Activated CD4-positive, alpha-beta T cell treated with anti-CD3 and anti-CD28 coated beads, Interleukin-2, amount 50 U/mL, for 4 hours (primary cell): ENCODE measurements at regions not wholly inside any gene's neighbourhood (a gene's known extent, or its start where the extent isn't known, plus 50 kb on each side); places are given as distances from the start of the nearest gene placed in this dataset.
A peak's percentile ranks its signal among the peaks of the same experiment; 100 is the strongest.

Experiments
- DNase-seq, 2 experiments: peaks; one replicate each; pipeline ENCODE4 v3.0.0-alpha.2; 2020

DNA sequence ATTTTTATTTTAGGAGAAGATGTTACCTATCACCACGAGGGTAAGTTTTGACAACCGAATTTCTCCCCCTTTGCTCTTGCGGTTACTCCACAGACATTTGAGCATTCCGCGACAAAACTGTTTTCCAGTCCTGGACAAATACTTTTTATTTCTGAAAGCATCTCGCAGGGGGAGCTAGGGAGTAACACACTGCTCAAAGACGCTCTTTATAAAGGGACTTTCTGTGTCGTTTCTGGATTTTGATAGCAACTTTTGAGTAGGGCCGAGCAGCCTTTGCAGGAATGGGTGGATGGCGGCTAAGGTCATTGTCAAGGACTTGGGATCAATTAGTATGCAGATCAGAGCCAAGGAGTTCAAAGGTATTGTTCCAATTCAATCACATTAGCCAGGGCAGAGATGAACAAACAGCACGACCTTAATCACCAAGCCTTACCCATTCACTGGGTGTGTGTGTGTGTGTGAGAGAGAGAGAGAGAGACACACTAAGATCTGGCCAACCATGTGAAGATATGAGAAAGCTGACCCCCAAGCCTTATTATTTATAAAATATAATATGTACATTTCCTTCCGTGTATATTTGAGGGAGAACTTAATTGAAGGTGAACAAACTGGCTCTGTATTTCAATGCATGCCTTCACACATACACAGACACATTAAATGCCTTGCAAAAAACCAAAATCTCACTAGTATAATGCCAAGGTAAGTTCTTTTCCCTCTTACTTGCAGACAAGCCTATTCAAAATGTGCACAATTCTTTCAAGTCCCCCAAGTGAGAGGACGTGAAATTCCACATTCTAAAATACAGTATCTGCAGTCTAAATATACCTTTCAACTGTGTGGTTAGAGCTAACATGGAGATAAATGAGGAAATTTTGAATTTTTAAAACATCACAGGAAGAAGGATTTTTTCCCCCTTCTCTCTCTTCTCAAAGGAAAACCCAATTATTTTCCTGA lies 613.8 kb downstream of the VRK1 start:
- DNase-seq = no peak

DNA sequence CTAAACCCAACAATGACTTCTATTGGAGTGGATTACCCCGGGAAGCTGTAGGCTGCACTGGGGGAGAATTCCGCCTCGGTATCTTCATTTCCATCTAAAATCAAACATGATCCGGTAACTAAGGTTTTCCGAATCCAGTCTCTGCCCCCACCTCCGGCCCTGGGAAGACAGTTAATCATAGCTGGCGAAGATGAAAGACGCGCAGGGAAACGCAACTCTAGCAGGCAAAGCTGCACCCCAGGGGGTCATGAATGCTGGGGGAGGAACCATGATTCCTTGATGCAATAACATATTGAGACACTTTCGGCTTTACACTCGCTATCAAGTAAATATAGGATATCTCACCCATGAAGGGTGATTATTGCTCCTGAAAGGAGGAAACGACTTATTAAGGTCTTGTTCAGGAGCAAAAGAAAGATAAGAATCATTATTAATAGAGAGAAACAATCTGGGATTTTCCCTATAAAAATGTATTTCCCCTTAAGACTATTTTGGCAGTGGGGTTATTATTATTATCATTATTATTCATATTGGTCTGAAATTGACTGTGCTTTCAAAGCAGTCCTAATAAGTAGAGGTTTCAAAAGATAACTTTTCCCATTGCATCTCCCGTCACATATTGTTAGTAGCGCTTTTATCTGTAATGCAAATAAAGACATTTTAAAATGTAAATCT lies 614.9 kb downstream of the VRK1 start:
- DNase-seq = no peak

DNA sequence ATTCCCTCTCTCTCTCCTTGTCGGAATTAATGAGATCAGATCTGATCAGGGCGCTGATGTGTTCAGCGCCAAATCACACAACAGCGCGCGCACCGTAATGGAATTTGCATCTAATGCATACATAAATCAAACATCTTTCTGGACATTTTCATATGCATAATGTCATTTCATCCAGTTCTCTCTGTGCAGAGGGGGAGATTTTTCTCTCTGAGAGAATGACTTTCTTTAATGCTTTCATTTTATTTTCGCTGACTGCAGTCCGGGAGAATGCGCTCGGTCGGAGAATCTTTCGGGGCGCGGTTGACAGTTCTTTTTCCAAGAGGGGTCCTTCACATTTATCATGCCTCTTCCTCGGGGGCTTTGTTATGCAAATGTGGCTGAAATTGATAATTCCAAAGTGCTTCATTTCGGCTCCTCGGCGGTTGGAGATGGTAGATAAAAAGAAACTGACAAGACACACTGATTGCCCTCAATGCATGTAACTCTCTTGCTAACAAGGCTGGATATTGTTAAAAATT lies 615.9 kb downstream of the VRK1 start:
- no peak for DNase-seq

DNA sequence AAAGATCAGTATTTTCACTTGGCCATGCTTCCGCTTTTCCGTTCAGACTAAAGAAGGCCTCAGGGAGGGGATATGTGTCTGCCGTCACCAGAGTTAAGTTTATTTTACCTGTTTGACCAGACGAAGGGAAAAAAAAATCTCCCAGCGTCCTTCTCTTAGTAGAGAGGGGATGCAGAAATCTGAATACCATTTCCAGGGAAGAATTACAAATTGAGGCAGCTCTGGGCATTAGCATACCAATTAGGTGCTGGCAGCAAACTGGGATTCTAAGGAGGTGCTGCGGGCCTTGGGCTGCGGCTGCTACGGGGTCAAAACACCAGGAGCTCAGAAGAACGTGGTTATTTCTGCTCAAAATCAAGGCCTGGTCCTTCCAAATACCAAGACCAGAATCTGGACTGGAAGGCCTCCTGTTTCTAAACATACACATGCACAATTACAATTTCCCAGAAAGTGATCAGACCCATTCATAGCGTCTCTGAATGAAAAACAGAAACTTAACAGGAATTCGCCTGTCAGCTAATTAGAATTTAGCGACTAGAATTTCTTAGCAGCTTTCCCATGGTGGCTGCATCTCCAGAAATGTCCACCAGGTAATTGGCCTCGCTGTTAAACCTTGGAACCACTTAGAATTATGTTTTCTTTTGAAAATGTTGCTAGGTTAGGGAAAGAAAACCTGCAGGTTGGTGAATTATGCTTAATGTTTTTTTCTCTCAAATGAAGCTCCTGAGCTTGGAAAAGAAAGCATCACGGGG lies 617.0 kb downstream of the VRK1 start:
- no peak for DNase-seq

DNA sequence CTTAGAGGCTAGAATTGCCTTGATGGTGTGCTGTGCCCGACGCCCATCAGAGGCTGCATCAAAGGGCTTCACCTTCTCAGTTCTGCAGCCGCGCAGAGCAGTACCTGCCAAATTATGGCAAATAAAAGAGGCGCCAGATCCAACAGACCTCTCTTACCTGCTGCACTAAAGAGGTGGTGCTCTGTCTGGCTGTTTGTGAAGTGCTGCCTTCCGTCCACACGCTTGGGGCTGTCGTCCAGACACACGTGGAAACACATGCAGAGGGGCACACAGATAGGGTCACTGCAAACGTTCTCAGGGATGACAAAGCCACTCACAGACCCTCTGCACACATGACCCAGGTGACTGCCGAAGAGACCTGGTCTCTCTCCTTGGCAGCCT lies 617.5 kb downstream of the VRK1 start:
- DNase-seq = no peak

DNA sequence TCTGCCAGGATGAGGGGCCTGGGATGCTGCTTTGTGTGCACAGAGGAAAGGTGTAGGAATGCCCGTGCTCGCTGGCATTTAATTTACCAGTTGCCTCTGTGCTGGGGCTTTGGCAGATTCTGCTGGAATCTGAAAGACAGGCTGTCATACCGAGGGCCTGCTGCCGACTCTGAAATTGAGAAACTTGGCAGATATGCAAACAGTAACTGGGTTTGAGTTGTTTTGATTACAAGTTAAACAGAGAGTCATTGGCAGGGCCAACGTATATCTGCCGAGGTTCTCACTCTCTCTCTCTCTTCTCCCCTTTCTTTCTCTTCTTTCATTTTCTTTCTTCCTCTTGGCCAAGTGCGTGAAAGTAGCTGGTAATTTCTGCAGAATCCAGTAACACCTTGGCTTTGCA lies 618.7 kb downstream of the VRK1 start:
- DNase-seq = no peak

DNA sequence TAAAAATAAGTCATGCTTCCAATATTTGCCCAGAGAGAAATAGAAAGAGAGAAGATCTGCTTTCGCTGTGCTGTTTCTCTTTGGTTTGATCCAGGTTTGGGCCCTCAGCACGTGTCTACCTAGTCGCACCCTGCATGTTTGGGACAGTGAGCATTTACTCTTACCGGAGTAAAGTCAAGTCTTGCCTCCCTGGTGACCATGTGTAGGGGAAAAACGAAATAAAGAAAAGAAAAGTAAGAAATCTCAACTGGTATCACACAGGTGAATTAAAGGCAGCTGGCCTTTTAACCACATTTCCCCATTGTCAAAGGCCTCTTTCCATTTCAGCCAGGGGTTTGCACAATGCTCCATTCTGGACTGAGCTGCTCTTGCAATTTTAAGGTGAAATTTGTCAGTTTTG lies 619.4 kb downstream of the VRK1 start:
- DNase-seq = no peak

DNA sequence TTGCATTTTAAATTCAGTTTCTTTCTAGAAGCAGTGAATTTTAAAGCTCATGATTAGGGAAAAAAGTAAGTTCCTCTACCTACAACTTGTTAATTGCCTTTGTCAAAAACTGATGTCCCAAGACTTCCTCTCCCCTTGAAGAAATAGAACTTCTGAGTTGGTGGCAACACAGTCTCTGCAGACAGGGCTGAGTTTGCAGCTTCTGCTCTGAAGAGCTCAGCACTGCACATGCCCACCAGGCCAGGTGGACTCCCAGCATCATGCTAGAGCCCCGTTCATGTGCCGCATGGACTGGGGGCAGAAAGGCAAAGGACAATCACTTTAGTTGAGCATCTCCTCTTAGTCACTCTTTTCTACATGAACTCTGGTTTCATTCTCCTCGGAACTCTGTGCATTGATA lies 620.1 kb downstream of the VRK1 start:
- no peak for DNase-seq

DNA sequence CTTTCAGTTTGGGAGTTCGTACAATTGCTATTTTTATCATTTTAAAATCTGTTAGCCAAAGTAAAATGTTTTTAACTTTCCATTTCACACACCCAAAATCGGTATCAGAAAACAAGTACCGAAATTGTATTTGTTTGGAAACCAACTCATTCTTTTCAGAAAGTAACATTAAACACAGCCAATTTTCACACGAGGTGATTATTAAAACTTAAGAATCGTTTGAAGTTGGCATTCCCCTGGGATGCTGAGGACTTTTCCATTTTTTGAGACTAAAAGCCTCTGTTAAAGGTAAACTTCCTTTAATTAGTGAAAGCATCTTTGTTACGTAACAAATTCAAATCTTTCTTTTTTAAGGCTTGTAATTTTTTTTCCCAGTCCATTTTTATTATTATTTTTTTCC lies 623.0 kb downstream of the VRK1 start:
- no peak for DNase-seq

DNA sequence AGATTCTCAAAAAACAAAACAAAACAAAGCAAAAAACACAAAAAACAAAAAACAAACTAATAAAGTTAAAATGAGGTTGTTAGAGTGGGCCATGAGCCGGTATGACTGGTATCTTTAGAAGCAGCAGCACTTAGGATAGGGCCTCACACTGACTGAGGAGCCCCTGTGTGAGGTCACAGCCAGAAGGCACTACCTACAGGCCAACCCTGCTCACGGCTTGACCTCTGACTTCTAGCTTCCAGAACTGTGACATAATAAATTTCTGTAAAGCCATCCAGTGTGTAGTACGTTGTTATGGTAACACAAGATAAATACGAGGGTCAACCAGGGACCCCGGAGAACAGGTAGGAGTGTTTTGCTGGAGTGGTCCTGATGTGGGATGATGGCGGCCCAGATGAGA lies 629.6 kb downstream of the VRK1 start:
- no peak for DNase-seq

DNA sequence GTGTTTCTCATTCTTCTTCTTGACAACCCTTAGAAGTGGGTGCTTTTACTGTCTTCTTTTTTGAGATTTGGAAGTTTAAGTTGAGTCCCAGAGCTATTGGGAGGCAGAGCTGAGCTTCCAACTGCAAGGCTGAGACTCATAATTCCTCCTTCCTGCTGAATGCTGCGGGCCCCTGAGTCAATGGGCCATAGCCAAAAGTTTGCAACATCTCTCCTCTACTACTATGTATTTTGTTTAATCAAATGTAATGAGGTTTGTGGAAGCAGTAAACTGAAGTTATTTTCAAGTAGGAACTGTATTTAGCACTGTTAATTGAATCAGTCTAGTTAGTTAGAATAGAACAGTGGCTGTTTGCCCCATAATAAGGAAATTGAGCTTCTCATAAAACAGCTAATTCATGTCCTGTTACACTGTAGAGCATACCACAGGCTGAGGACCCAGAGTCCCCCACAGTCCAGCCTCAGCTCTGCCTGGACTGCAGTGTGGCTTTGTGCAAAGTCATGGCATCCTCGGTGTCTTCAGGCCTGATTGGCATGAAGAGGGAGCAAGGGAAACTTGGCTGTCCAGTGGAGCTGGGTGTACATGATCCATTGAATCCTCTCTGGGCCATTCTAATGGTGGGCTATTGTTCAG lies 631.7 kb downstream of the VRK1 start:
- DNase-seq = no peak

DNA sequence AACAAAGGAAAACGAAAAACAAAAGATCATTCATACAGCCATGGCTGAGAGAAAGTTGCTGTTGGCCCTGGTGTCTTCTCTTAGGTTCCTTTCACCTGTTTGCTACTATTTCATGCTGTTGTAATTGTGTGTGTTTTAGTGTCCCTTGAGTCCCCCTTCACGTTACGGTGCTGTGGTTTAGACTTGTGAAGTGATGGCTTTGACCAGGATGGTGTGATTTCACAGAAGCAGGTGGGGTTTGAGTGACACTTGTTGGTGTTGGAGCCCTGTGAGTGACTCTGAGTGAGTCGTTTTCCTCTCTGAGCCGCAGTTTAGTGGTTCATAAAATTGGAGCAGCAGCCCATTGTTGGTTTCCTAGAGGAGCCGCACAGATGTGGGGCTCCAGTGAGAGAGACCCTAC lies 635.4 kb downstream of the VRK1 start:
- no peak for DNase-seq

DNA sequence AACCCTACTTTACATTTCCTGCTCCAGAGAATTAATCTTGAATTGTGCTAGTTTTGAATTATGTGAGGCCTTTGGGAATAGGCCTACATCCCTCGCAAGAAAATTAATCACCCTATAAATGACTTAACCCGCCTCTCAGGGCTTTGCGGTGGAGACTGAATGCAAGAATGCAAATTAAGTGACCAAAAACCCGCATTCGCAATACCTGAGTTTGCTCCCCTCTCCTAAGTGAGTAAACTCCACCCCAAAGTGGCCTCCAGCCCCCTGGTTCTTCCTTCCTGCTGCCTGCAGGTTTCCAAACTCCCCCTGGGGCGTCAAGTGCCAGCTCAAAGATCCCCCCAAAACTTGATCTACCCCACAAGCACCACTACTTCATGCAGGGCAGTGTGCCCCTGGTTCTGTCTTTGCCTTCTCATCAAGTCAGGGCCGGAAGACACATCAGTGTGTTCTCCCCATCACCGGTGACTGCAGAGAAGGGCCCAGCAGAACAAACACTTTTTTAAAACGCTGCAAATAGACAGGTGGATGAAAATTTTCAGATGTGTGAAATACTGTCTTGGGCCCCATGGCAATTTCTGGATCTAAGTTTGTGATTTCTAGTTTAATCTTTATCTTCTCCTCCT lies 644.7 kb downstream of the VRK1 start:
- no peak for DNase-seq

DNA sequence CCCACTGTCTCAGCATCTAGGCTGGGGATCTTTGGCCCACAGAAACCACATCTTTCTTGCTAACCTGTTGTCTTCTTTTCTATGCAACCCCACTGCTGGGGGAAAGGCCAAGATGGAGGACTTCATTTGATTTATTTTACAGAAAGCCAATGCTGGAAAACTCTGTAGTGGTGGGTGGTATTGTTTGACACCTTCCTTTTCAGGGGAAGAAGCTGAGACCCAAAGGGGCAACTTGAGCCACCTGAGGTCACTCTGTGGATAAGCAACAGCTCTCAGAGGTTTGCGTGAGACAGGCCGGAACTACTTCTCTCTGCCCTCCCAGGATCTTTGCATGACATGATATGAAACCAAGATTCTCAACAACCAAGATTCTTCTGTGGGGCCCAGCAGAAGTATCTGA lies 645.2 kb downstream of the VRK1 start:
- DNase-seq = no peak

DNA sequence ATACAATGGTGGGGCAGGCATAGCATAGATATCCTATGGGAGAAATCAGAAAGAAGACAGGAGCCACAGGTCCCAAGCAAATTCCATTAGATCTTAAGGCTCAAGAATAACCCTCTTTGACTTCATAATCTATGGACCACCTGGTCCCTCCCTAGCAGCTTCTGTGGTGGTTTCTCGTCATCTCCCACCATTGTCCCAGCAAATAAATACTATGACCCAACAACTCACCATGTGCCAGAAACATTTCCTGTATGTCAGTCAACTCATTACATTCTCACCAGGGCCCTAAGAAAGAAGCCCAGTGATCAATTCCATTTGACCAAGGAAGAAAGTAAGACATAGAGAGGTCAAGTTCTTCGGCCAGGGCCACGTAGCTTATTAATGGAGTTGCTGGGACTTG lies 646.2 kb downstream of the VRK1 start:
- no peak for DNase-seq

DNA sequence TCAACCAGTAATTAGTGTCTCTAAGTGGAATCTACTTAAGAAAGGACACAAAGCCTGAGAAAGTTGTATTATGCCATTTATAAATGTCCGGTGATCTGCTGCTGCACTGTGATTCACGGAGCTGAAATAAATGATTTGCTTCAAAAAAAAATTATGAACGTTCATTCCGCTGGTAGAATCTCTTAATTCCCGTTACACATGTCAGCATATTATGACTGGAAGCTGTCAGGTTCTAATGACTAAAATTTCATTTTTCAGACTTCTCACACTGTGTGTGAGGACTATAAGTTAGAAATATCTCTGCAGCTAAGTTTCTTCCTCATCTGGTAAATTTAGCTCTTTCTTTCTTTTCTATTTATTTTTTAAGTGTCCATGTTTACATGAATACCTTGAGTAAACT lies 647.1 kb downstream of the VRK1 start:
- DNase-seq = no peak

DNA sequence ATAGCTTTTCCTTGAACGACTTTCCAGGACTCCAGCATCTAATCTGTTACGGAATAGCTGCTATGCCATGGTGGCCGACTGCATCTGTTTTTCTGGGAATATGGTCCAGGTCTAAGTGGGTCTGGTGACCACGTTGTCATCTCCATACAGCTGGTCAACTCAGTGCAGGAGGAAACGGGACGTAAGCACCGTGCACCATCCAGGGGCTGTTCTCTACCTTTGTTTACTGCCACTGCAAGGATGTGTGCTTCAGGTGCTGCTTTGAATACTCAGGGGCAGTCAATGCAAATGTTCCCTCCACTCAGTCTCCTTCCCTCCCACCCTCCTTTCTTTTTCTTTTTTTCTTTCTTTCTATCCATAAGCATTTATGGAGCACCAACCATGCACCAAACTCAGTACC lies 648.2 kb downstream of the VRK1 start:
- DNase-seq = no peak

DNA sequence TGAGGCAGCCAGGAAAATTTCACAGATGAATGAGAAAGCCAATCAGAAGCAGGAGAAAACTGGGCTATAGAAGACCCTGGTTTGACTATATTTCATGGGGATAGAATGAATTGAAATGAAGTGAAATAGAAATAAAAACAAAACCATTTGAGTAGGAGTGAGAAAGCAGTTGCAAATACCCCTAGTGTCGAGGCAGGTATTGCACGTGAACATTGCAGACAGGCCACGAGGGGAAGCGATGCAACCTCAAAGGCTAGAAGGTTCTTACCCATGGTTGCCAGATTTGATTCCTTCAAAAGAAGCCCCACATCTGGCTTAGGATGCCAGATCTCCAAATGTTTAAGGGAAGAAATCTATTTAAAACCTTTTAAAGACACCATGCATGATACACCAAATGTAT lies 648.9 kb downstream of the VRK1 start:
- DNase-seq = no peak

DNA sequence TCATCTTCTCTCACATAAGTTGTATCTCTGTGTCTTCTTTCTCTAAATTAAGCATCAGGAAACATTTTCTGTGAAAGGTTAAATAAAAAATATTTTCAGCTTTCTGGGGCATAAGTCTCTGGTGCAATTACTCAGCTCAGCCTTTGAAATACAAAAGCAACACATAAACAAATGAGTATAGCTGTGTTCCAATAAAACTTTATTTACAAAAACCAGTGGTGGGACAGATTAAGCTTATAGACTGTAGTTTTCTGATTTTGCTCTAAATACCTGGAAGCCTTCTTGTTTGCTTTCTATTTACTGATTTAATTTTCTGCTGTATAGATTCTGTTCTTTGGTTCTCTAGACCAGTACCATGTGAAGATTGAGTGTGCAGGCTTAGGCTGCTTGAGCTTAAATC lies 655.1 kb downstream of the VRK1 start:
- no peak for DNase-seq

DNA sequence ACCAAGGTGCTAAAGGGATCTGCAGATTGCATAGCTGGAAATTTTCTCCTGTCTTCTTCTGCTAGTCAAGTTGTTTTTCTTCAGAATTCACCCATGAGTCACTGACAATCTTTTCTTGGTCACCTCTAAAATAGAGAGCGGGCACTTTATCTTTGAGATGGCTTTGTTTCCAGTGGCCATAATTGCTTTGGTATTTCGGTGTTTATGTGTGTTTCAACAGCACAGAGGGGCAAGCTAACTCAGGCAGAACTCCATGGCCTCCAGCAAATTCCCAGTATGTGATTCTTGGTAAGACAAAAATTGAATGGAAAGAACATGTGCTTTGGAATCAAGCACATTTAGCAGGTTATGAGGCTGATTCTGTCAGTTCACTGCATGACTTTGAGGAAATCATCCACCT lies 656.8 kb downstream of the VRK1 start:
- DNase-seq = no peak

DNA sequence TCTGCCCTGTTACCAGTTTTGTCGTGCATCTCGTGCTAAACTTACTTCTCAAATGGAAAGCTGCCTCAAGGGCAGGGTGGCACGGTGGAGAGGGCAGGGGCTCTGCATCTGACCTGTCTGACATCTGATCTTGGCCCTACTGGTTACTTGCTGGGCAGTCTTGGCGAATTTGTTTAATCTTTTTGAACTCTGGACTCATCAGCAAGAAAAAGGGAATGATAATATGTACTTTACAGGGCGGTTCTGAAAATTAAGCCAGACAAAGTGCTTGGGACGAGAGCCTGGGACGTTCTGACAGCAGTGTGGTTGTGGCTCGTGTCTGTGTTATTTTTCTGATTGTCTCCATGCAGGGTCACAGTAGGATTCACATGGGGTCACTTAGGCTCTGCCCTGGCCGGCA lies 659.3 kb downstream of the VRK1 start:
- DNase-seq = no peak

DNA sequence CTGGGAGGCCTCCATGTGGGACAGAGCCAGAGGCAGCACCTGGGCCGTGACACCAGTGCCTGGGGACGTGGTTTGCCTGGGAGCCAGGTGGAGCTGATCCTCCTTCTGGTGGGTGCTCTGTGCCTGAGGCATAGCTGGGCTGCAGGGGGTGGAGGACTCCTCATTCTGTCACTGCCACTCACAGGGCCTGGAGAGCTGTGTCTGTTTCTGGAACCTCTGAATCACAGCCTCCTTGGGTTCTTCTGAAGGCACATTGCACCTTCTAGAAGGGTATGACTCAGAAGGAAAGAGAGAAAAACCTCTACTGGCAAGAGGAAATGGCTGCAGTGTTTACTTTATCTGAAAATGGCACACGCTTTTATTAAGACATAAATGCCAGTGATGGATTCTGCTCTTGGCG lies 659.8 kb downstream of the VRK1 start:
- DNase-seq = peak; percentile 63 to 66
